ENCODE measurements at regions not wholly inside any gene's neighbourhood (a gene's known extent, or its start where the extent isn't known, plus 50 kb on each side); places are given as distances from the start of the nearest gene placed in this dataset.

- no peak for DNase-seq
Observed at GRCh38 chr2:104563398-104563996, 290.4 kb upstream of the POU3F3 start.

- no peak for DNase-seq
Observed at GRCh38 chr2:104568247-104568646, 285.7 kb upstream of the POU3F3 start.

GRCh38 chr2:104570259-104570658, 283.7 kb upstream of the POU3F3 start:
- no peak for DNase-seq

GRCh38 chr2:104572834-104573233, 281.1 kb upstream of the POU3F3 start:
- DNase-seq: no peak

GRCh38 chr2:104574367-104574766, 279.5 kb upstream of the POU3F3 start:
- DNase-seq: no peak

- no peak for DNase-seq
Observed at GRCh38 chr2:104577143-104577542, 276.8 kb upstream of the POU3F3 start.

- no peak for DNase-seq
Observed at GRCh38 chr2:104582471-104582870, 271.4 kb upstream of the POU3F3 start.

- no peak for DNase-seq
Observed at GRCh38 chr2:104583811-104584210, 270.1 kb upstream of the POU3F3 start.

GRCh38 chr2:104584393-104584792, 269.5 kb upstream of the POU3F3 start:
- no peak for DNase-seq

GRCh38 chr2:104595576-104595975, 258.3 kb upstream of the POU3F3 start:
- no peak for DNase-seq

GRCh38 chr2:104597942-104598341, 256.0 kb upstream of the POU3F3 start:
- DNase-seq: no peak

GRCh38 chr2:104598636-104599035, 255.3 kb upstream of the POU3F3 start:
- no peak for DNase-seq

- DNase-seq: no peak
Observed at GRCh38 chr2:104599787-104600510, 254.0 kb upstream of the POU3F3 start.

- DNase-seq: no peak
Observed at GRCh38 chr2:104606056-104606455, 247.9 kb upstream of the POU3F3 start.

GRCh38 chr2:104616856-104617255, 237.1 kb upstream of the POU3F3 start:
- DNase-seq: no peak

- no peak for DNase-seq
Observed at GRCh38 chr2:104620801-104621200, 233.1 kb upstream of the POU3F3 start.

- no peak for DNase-seq
Observed at GRCh38 chr2:104635608-104636007, 218.3 kb upstream of the POU3F3 start.

GRCh38 chr2:104638190-104638858, 215.6 kb upstream of the POU3F3 start:
- DNase-seq: no peak

- no peak for DNase-seq
Observed at GRCh38 chr2:104638859-104639202, 215.1 kb upstream of the POU3F3 start.

- DNase-seq: no peak
Observed at GRCh38 chr2:104641786-104642185, 212.1 kb upstream of the POU3F3 start.

- no peak for DNase-seq
Observed at GRCh38 chr2:104648376-104648775, 205.5 kb upstream of the POU3F3 start.

GRCh38 chr2:104649866-104650265, 204.0 kb upstream of the POU3F3 start:
- no peak for DNase-seq

- no peak for DNase-seq
Observed at GRCh38 chr2:104650405-104650996, 203.4 kb upstream of the POU3F3 start.

- DNase-seq: no peak
Observed at GRCh38 chr2:104654811-104655210, 199.1 kb upstream of the POU3F3 start.
